ENCODE measurements at regions not wholly inside any gene's neighbourhood (a gene's known extent, or its start where the extent isn't known, plus 50 kb on each side); places are given as distances from the start of the nearest gene placed in this dataset.

DNA sequence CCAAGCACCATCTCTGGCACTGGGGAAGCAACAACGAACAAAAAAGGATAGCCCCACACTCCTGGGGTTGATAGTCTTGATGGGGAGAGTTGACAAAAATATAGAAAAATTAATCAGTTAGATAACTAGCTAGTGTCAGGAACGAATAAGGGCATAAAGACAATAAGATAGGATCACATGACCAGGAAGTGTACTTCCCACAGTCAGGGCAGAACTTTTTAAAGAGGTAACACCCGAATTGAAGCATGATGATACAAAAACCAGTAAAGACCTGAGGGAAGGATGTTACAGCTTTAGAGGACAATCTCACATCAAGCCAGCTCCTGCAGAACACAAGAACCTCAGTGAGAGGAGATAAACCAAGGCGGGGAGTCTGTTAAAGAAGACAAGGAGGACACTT, 295.4 kb upstream of the CRIM1 start:
- DNase-seq (ENCODE audit: low spot score) = no peak
- no peak for TF ChIP-seq EZH2 (IDR thresholded peaks at IDR 0.05)
- TF ChIP-seq EZH2phosphoT487 (IDR thresholded peaks at IDR 0.05) = no peak
- Mint-ChIP-seq H3K27me3 (ENCODE audit: insufficient read depth, low read depth) (peaks cover 6% of the 10 kb centered on the region), H3K9me3 (peaks cover 13% of the 10 kb centered on the region), H3K27ac (no peak overlapping the region), H3K36me3 (no peaks in the 10 kb centered on the region), H3K4me1 (peaks cover 23% of the 10 kb centered on the region), H3K4me3 (no peak overlapping the region)
- Histone ChIP-seq H3K27me3 (no peaks in the 10 kb centered on the region), H3K27ac (no peak overlapping the region), H2AFZ (replicated peaks) (no peak overlapping the region), H3K79me2 (ENCODE audit: low read depth) (no peaks in the 10 kb centered on the region), H3K9me3 (ENCODE audit: low read depth) (no peaks in the 10 kb centered on the region), H3K4me1 (peaks cover 9% of the 10 kb centered on the region), H4K20me1 (ENCODE audit: low read depth) (no peaks in the 10 kb centered on the region), H3F3A (ENCODE audit: low read depth) (no peaks in the 10 kb centered on the region), H3K4me3 (no peak overlapping the region), H3K9ac (no peak overlapping the region), H3K36me3 (no peaks in the 10 kb centered on the region), H3K4me2 (no peak overlapping the region)

GRCh38 chr2:36059691-36060090, 295.9 kb upstream of the CRIM1 start:
- no peak for TF ChIP-seq CTCF (IDR thresholded peaks at IDR 0.05)
- TF ChIP-seq EZH2phosphoT487 (IDR thresholded peaks at IDR 0.05) = no peak
- no peak for TF ChIP-seq EZH2 (IDR thresholded peaks at IDR 0.05)
- H3K4me2 ChIP-seq = no peak overlapping the region
- no peaks in the 10 kb centered on the region for H3K27me3 ChIP-seq
- no peaks in the 10 kb centered on the region for H4K20me1 ChIP-seq (ENCODE audit: low read depth)
- H3K27ac Mint-ChIP-seq = no peak overlapping the region
- no peaks in the 10 kb centered on the region for H3K36me3 ChIP-seq
- no peaks in the 10 kb centered on the region for H3K79me2 ChIP-seq (ENCODE audit: low read depth)
- no peak overlapping the region for H3K4me3 Mint-ChIP-seq
- H3K27ac ChIP-seq = no peak overlapping the region
- peaks cover 3% of the 10 kb centered on the region for H3K27me3 Mint-ChIP-seq (ENCODE audit: insufficient read depth, low read depth)
- no peaks in the 10 kb centered on the region for H3F3A ChIP-seq (ENCODE audit: low read depth)
- peaks cover 10% of the 10 kb centered on the region for H3K9me3 Mint-ChIP-seq
- H3K9me3 ChIP-seq (ENCODE audit: low read depth) = no peaks in the 10 kb centered on the region
- peaks cover 25% of the 10 kb centered on the region for H3K4me1 Mint-ChIP-seq
- H3K9ac ChIP-seq = no peak overlapping the region
- DNase-seq (ENCODE audit: low spot score) = no peak
- no peak overlapping the region for H2AFZ ChIP-seq (replicated peaks)
- H3K4me3 ChIP-seq = no peak overlapping the region
- peaks cover 9% of the 10 kb centered on the region for H3K4me1 ChIP-seq
- no peaks in the 10 kb centered on the region for H3K36me3 Mint-ChIP-seq

GRCh38 chr2:36058953-36059352, 296.6 kb upstream of the CRIM1 start:
- Histone ChIP-seq H2AFZ (replicated peaks) (no peak overlapping the region), H3K27me3 (no peaks in the 10 kb centered on the region), H3K4me1 (peaks cover 9% of the 10 kb centered on the region), H3K27ac (no peak overlapping the region), H4K20me1 (ENCODE audit: low read depth) (no peaks in the 10 kb centered on the region), H3K9ac (no peak overlapping the region), H3K4me3 (no peak overlapping the region), H3K79me2 (ENCODE audit: low read depth) (no peaks in the 10 kb centered on the region), H3F3A (ENCODE audit: low read depth) (no peaks in the 10 kb centered on the region), H3K36me3 (no peaks in the 10 kb centered on the region), H3K9me3 (ENCODE audit: low read depth) (no peaks in the 10 kb centered on the region), H3K4me2 (no peak overlapping the region)
- H3K27ac Mint-ChIP-seq = no peak overlapping the region
- H3K27me3 Mint-ChIP-seq (ENCODE audit: insufficient read depth, low read depth) = peaks cover 3% of the 10 kb centered on the region
- H3K4me1 Mint-ChIP-seq = peaks cover 26% of the 10 kb centered on the region
- H3K36me3 Mint-ChIP-seq = no peaks in the 10 kb centered on the region
- H3K9me3 Mint-ChIP-seq = peaks cover 10% of the 10 kb centered on the region
- no peak overlapping the region for H3K4me3 Mint-ChIP-seq
- DNase-seq (ENCODE audit: low spot score) = no peak
- no peak for TF ChIP-seq CTCF (IDR thresholded peaks at IDR 0.05)

GRCh38 chr2:36058076-36058475, 297.5 kb upstream of the CRIM1 start:
- TF ChIP-seq EZH2 (IDR thresholded peaks at IDR 0.05) (no peak), EZH2phosphoT487 (IDR thresholded peaks at IDR 0.05) (no peak), CTCF (IDR thresholded peaks at IDR 0.05) (no peak)
- Histone ChIP-seq H3K4me3 (no peak overlapping the region), H3K27me3 (no peaks in the 10 kb centered on the region), H3K79me2 (ENCODE audit: low read depth) (no peaks in the 10 kb centered on the region), H3K36me3 (no peaks in the 10 kb centered on the region), H3F3A (ENCODE audit: low read depth) (no peaks in the 10 kb centered on the region), H3K9me3 (ENCODE audit: low read depth) (no peaks in the 10 kb centered on the region), H3K4me1 (peaks cover 9% of the 10 kb centered on the region), H3K4me2 (no peak overlapping the region), H2AFZ (replicated peaks) (no peak overlapping the region), H3K9ac (no peak overlapping the region), H4K20me1 (ENCODE audit: low read depth) (no peaks in the 10 kb centered on the region), H3K27ac (no peak overlapping the region)
- no peaks in the 10 kb centered on the region for H3K36me3 Mint-ChIP-seq
- peaks cover 3% of the 10 kb centered on the region for H3K9me3 Mint-ChIP-seq
- no peak for DNase-seq (ENCODE audit: low spot score)
- H3K27me3 Mint-ChIP-seq (ENCODE audit: insufficient read depth, low read depth) = peaks cover 3% of the 10 kb centered on the region
- peaks cover 29% of the 10 kb centered on the region for H3K4me1 Mint-ChIP-seq
- H3K4me3 Mint-ChIP-seq = no peak overlapping the region
- no peak overlapping the region for H3K27ac Mint-ChIP-seq

Data from neural progenitor cell (in vitro differentiated cells).